SK-N-SH treated with all-trans-retinoic acid at 6 μM for 48 hours (cell line): ENCODE measurements at regions not wholly inside any gene's neighbourhood (a gene's known extent, or its start where the extent isn't known, plus 50 kb on each side); places are given as distances from the start of the nearest gene placed in this dataset.

Experiments
- ATAC-seq: fragments of 200-7000 bp; cut with Tn5 transposase; 3 replicates; pipeline ENCODE4 v1.9.1; 2020; ENCODE audit warnings: mild to moderate bottlenecking, moderate library complexity
- ARNTL ChIP-seq: fragments of 450-650 bp; formaldehyde crosslinking; IDR thresholded peaks from 2 replicates; pipeline ENCODE4 v1.5.0; 2020; ENCODE audit warnings: low read depth, mild to moderate bottlenecking, moderate library complexity, borderline replicate concordance
- BACH2 ChIP-seq: fragments of 250-450 bp; sonication (Bioruptor Pico); IDR thresholded peaks from 2 replicates; pipeline ENCODE4 v1.9.0; 2021; ENCODE audit warnings: mild to moderate bottlenecking, borderline replicate concordance
- CSDC2 ChIP-seq: fragments of 250-450 bp; sonication (Bioruptor Pico); IDR thresholded peaks from 2 replicates; pipeline ENCODE4 v1.5.0; 2020; ENCODE audit warnings: mild to moderate bottlenecking, moderate library complexity
- ESRRG ChIP-seq: fragments of 250-450 bp; sonication (Bioruptor Pico); IDR thresholded peaks from 2 replicates; pipeline ENCODE4 v1.6.1; 2021; ENCODE audit warnings: mild to moderate bottlenecking
- GLIS3 ChIP-seq: fragments of 250-450 bp; sonication (Bioruptor Pico); IDR thresholded peaks from 2 replicates; pipeline ENCODE4 v1.5.0; 2020; ENCODE audit warnings: mild to moderate bottlenecking, moderate library complexity
- ISL1 ChIP-seq: fragments of 250-450 bp; sonication (Bioruptor Pico); IDR thresholded peaks from 2 replicates; pipeline ENCODE4 v2.1.2; 2022; ENCODE audit warnings: mild to moderate bottlenecking, moderate library complexity
- OSR1 ChIP-seq: fragments of 250-450 bp; sonication (Bioruptor Pico); IDR thresholded peaks from 2 replicates; pipeline ENCODE4 v1.8.0; 2022; ENCODE audit warnings: moderate library complexity, mild to moderate bottlenecking, inconsistent platforms
- PPARA ChIP-seq: fragments of 250-450 bp; sonication (Bioruptor Pico); IDR thresholded peaks from 2 replicates; pipeline ENCODE4 v1.5.0; 2020; ENCODE audit warnings: mild to moderate bottlenecking, borderline replicate concordance
- RARB ChIP-seq: fragments of 250-450 bp; sonication (Bioruptor Pico); IDR thresholded peaks from 2 replicates; pipeline ENCODE4 v1.8.0; 2021; ENCODE audit warnings: mild to moderate bottlenecking, moderate library complexity
- SNAI2 ChIP-seq: fragments of 250-450 bp; sonication (Bioruptor Pico); IDR thresholded peaks from 2 replicates; pipeline ENCODE4 v1.5.0; 2020; ENCODE audit warnings: mild to moderate bottlenecking, moderate library complexity
- TCF4 ChIP-seq: fragments of 250-450 bp; sonication (Bioruptor Pico); IDR thresholded peaks from 2 replicates; pipeline ENCODE4 v1.8.0; 2021; ENCODE audit warnings: mild to moderate bottlenecking, moderate library complexity, borderline replicate concordance
- ZC3H10 ChIP-seq: fragments of 250-450 bp; sonication (Bioruptor Pico); IDR thresholded peaks from 2 replicates; pipeline ENCODE4 v1.5.1; 2021; ENCODE audit warnings: mild to moderate bottlenecking, moderate library complexity
- ZFP3 ChIP-seq: fragments of 250-450 bp; sonication (Bioruptor Pico); IDR thresholded peaks from 2 replicates; pipeline ENCODE4 v1.5.0; 2020; ENCODE audit warnings: mild to moderate bottlenecking, moderate library complexity
- ZFP30 ChIP-seq: fragments of 450-650 bp; formaldehyde crosslinking; IDR thresholded peaks from 2 replicates; pipeline ENCODE4 v1.5.0; 2022; ENCODE audit warnings: mild to moderate bottlenecking, moderate library complexity
- ZNF565 ChIP-seq: fragments of 450-650 bp; formaldehyde crosslinking; conservative IDR thresholded peaks from 2 replicates; pipeline ENCODE4 v1.5.0; 2020; ENCODE audit warnings: low read depth, mild to moderate bottlenecking, moderate library complexity
- ZNF70 ChIP-seq: fragments of 450-650 bp; formaldehyde crosslinking; IDR thresholded peaks from 2 replicates; pipeline ENCODE4 v1.5.0; 2020; ENCODE audit warnings: mild to moderate bottlenecking, moderate library complexity
- TF ChIP-seq, protein P1 (sequence below): fragments of 250-450 bp; sonication (Bioruptor Pico); IDR thresholded peaks from 2 replicates; pipeline ENCODE4 v1.8.0; 2021; ENCODE audit warnings: low read depth, mild to moderate bottlenecking, moderate library complexity, borderline replicate concordance
- TF ChIP-seq, protein P2 (sequence below): fragments of 250-450 bp; sonication (Bioruptor Pico); IDR thresholded peaks from 2 replicates; pipeline ENCODE4 v1.5.1; 2021; ENCODE audit warnings: mild to moderate bottlenecking, moderate library complexity
- TF ChIP-seq, protein P3 (sequence below): fragments of 250-450 bp; sonication (Bioruptor Pico); IDR thresholded peaks from 2 replicates; pipeline ENCODE4 v1.5.1; 2020; ENCODE audit warnings: low read depth, mild to moderate bottlenecking, moderate library complexity
- TF ChIP-seq, protein P4 (sequence below): fragments of 250-450 bp; sonication (Bioruptor Pico); IDR thresholded peaks from 2 replicates; pipeline ENCODE4 v1.8.0; 2020; ENCODE audit warnings: mild to moderate bottlenecking, moderate library complexity, borderline replicate concordance

DNA sequence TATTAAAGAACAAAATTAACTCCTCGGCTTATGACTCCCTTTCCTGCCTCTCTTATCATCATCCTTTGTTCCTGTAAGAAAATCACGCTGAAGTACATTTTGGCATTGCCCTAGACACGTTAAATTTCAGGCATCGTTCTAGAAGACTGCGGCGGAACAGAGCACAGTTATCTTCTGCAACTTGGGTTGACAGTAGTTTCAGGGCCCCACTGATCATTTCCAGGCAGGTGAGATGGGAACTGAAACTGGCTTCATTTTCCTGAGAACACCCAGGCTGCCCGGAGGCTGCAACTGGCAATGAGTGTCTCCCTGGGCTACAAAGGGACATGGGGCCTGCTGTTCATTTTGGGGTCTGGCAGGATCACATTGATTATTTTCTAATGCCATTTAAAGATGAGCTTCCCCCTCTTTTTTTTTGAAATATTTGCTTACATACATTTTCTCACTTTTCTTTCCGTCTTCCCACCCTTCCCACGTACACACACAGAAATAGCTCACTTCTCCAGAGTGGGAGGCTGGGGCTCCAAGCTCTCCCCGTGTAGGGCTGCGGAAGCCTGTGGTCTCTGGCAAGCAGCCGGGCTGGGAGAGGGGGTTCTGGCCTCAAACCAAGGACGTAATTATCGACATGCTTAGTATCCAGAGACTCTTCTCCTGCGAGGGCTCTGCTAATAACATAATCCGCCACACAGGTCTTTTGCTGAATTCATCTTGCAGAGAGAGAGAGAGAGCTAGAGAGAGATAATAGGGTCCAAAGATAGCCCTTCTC, 267.4 kb downstream of the ABHD5 start:
- ATAC-seq: no peak

DNA sequence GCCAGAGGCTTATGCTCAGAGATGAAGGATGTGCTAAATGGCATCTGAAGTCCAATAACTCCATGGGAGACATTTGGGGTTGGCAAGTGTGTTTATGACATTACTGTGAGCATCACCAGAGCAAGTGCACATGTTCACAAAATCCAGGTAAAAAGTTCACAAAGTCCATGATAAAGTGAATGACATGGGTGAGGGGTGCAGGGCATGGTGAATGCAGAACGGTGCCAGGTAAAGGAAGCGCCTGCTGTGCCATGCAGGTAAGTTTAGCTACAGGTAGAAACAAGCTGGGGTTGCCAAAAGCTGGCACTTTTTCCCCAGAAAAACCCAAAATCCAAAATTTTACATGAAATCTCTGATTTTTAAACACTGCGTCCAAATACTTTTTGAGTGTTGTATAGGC, 268.2 kb downstream of the ABHD5 start:
- no peak for ATAC-seq
- TF ChIP-seq, protein P1, sequence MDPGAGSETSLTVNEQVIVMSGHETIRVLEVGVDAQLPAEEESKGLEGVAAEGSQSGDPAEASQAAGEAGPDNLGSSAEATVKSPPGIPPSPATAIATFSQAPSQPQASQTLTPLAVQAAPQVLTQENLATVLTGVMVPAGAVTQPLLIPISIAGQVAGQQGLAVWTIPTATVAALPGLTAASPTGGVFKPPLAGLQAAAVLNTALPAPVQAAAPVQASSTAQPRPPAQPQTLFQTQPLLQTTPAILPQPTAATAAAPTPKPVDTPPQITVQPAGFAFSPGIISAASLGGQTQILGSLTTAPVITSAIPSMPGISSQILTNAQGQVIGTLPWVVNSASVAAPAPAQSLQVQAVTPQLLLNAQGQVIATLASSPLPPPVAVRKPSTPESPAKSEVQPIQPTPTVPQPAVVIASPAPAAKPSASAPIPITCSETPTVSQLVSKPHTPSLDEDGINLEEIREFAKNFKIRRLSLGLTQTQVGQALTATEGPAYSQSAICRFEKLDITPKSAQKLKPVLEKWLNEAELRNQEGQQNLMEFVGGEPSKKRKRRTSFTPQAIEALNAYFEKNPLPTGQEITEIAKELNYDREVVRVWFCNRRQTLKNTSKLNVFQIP (CRISPR knock-in tag): no peak
- TF ChIP-seq RARB: no peak
- no peak for TF ChIP-seq ZNF70 (CRISPR knock-in tag)
- TF ChIP-seq GLIS3: no peak
- TF ChIP-seq OSR1 (CRISPR knock-in tag): no peak
- no peak for TF ChIP-seq ZC3H10 (CRISPR knock-in tag)
- TF ChIP-seq ZFP3 (CRISPR knock-in tag): no peak
- no peak for TF ChIP-seq ZFP30 (CRISPR knock-in tag)
- TF ChIP-seq TCF4 (CRISPR knock-in tag): no peak
- TF ChIP-seq SNAI2 (CRISPR knock-in tag): no peak
- TF ChIP-seq CSDC2 (CRISPR knock-in tag): no peak
- TF ChIP-seq ZNF565 (CRISPR knock-in tag): no peak
- no peak for TF ChIP-seq ARNTL (CRISPR knock-in tag)
- TF ChIP-seq, protein P2, sequence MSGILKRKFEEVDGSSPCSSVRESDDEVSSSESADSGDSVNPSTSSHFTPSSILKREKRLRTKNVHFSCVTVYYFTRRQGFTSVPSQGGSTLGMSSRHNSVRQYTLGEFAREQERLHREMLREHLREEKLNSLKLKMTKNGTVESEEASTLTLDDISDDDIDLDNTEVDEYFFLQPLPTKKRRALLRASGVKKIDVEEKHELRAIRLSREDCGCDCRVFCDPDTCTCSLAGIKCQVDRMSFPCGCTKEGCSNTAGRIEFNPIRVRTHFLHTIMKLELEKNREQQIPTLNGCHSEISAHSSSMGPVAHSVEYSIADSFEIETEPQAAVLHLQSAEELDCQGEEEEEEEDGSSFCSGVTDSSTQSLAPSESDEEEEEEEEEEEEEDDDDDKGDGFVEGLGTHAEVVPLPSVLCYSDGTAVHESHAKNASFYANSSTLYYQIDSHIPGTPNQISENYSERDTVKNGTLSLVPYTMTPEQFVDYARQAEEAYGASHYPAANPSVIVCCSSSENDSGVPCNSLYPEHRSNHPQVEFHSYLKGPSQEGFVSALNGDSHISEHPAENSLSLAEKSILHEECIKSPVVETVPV (CRISPR knock-in tag): no peak

More for the DNA sequence above, 267.4 kb downstream of the ABHD5 start:
- no peak for TF ChIP-seq ZNF70 (CRISPR knock-in tag)
- no peak for TF ChIP-seq ZC3H10 (CRISPR knock-in tag)
- TF ChIP-seq TCF4 (CRISPR knock-in tag): 0 out of 2 replicates have a peak, but pooled peaks have one; percentile 12
- TF ChIP-seq OSR1 (CRISPR knock-in tag): no peak
- TF ChIP-seq, protein P3, sequence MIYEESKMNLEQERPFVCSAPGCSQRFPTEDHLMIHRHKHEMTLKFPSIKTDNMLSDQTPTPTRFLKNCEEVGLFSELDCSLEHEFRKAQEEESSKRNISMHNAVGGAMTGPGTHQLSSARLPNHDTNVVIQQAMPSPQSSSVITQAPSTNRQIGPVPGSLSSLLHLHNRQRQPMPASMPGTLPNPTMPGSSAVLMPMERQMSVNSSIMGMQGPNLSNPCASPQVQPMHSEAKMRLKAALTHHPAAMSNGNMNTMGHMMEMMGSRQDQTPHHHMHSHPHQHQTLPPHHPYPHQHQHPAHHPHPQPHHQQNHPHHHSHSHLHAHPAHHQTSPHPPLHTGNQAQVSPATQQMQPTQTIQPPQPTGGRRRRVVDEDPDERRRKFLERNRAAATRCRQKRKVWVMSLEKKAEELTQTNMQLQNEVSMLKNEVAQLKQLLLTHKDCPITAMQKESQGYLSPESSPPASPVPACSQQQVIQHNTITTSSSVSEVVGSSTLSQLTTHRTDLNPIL: no peak
- TF ChIP-seq BACH2 (CRISPR knock-in tag): no peak
- no peak for TF ChIP-seq ESRRG (CRISPR knock-in tag)
- TF ChIP-seq, protein P1 (CRISPR knock-in tag): no peak

DNA sequence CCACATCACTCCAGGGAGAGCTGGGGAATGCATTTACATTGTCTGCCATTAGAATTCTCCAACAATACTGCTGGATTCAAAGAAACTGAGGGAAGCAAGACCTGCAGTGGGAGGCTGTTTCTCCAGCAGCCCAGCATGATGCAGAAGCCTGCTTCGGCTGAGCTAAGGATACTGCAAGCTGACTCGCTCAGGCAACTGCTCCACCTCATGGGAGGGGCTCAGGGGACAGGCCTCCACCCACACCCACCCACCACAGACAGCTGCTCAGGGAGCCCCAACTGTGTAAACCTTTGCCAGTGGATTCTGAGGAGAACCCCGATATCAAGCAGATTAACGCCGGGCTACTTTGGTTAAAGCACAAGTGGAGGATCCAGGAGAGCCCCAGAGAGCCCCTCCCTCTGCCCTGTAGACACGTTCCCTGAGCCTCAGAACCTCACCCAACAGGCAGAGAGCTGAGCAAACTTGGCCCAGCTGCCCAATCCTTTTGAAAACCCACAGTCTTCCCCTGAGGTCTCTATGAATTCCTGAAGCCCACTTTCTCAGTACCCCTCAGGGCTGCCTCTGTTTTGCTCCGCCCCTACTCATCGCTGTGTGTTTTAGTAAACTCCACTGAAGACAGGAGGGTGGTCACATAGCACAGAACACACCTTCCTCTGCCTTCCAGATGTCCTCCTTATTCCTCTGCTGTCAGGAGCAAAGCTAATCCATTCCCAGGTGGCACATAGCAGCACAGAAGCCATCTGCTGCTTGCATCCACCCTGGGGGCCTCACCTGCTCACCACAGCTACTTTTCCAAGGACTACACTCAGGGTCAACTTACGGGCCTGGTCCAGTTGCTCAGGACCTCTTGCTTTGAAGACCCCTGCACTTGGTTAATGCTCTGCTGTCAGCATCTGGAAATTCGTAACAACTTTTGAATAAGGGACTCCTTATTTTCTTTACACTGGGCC, 269.0 kb downstream of the ABHD5 start:
- peak; percentile 47; the same call in 1 of the 3 replicates for ATAC-seq
- TF ChIP-seq CSDC2 (CRISPR knock-in tag): no peak
- TF ChIP-seq TCF4 (CRISPR knock-in tag): no peak
- TF ChIP-seq ZFP3 (CRISPR knock-in tag): no peak
- no peak for TF ChIP-seq ZNF70 (CRISPR knock-in tag)
- TF ChIP-seq, all 23 proteins: peak for 0

DNA sequence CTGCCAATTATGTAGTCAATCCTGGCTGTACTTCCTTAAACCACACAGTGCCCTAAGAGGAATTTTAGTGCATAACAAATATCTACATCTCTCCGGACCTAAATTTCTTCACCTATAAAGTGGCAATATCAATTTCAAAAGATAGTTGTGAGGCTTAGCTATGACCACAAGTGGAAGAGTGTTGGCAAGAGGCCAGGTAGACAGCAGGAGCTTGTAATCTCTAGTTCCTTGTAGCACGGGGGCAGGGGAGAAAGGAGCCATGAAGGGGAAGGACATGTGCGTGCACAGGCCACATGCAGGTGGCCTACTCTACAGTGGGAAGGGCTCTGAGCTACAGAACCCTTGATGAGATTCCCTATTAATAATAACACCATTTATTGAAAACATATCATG, 269.7 kb downstream of the ABHD5 start:
- no peak for ATAC-seq
- TF ChIP-seq, protein P3: no peak
- TF ChIP-seq ZFP3 (CRISPR knock-in tag): no peak
- no peak for TF ChIP-seq PPARA (CRISPR knock-in tag)
- no peak for TF ChIP-seq BACH2 (CRISPR knock-in tag)
- no peak for TF ChIP-seq ARNTL (CRISPR knock-in tag)
- TF ChIP-seq CSDC2 (CRISPR knock-in tag): no peak
- no peak for TF ChIP-seq ZNF565 (CRISPR knock-in tag)
- TF ChIP-seq ZNF70 (CRISPR knock-in tag): no peak
- no peak for TF ChIP-seq SNAI2 (CRISPR knock-in tag)
- TF ChIP-seq, protein P1 (CRISPR knock-in tag): no peak
- TF ChIP-seq, protein P4, sequence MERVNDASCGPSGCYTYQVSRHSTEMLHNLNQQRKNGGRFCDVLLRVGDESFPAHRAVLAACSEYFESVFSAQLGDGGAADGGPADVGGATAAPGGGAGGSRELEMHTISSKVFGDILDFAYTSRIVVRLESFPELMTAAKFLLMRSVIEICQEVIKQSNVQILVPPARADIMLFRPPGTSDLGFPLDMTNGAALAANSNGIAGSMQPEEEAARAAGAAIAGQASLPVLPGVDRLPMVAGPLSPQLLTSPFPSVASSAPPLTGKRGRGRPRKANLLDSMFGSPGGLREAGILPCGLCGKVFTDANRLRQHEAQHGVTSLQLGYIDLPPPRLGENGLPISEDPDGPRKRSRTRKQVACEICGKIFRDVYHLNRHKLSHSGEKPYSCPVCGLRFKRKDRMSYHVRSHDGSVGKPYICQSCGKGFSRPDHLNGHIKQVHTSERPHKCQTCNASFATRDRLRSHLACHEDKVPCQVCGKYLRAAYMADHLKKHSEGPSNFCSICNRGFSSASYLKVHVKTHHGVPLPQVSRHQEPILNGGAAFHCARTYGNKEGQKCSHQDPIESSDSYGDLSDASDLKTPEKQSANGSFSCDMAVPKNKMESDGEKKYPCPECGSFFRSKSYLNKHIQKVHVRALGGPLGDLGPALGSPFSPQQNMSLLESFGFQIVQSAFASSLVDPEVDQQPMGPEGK (CRISPR knock-in tag): no peak
- no peak for TF ChIP-seq ESRRG (CRISPR knock-in tag)
- no peak for TF ChIP-seq ISL1 (CRISPR knock-in tag)
- no peak for TF ChIP-seq ZC3H10 (CRISPR knock-in tag)
